Osteoblast (primary cell): ENCODE measurements at regions not wholly inside any gene's neighbourhood (a gene's known extent, or its start where the extent isn't known, plus 50 kb on each side); places are given as distances from the start of the nearest gene placed in this dataset.
A peak's percentile ranks its signal among the peaks of the same experiment; 100 is the strongest.

Source experiments
- DNase-seq: peaks from one replicate; pipeline ENCODE4 v3.0.0; 2011; ENCODE audit warnings: low spot score, mixed read lengths; ENCODE audit not compliant: insufficient read length; ENCODE audit errors: missing footprints
- H2AFZ ChIP-seq: 2 replicates; pipeline ENCODE4 v1.6.0; 2011; ENCODE audit warnings: mild to moderate bottlenecking, low read length
- H3K27ac ChIP-seq: 2 replicates; pipeline ENCODE4 v1.5.1; 2011; ENCODE audit warnings: mild to moderate bottlenecking, low read depth, low read length, moderate library complexity
- H3K27me3 ChIP-seq: 2 replicates; pipeline ENCODE4 v1.6.0; 2012; ENCODE audit warnings: mild to moderate bottlenecking, control low read depth, inconsistent platforms, low read length, moderate library complexity; ENCODE audit not compliant: insufficient read depth
- H3K36me3 ChIP-seq: 2 replicates; pipeline ENCODE4 v1.5.1; 2011; ENCODE audit warnings: mild to moderate bottlenecking, low read length, control low read depth, moderate library complexity; ENCODE audit not compliant: insufficient read depth
- H3K4me1 ChIP-seq: 2 replicates; pipeline ENCODE4 v1.5.1; 2011; ENCODE audit warnings: mild to moderate bottlenecking, low read length, control low read depth, moderate library complexity; ENCODE audit not compliant: insufficient read depth
- H3K4me2 ChIP-seq: 2 replicates; pipeline ENCODE4 v1.6.0; 2011; ENCODE audit warnings: mild to moderate bottlenecking, low read length; ENCODE audit not compliant: insufficient read depth
- H3K4me3 ChIP-seq: fragments of 200-600 bp; sonication (generic); 3 replicates; pipeline ENCODE4 v1.5.1; 2012; ENCODE audit warnings: mild to moderate bottlenecking, low read length, inconsistent platforms; ENCODE audit not compliant: insufficient read depth
- H3K79me2 ChIP-seq: 2 replicates; pipeline ENCODE4 v1.6.0; 2012; ENCODE audit warnings: mild to moderate bottlenecking, low read length, control low read depth, inconsistent platforms; ENCODE audit not compliant: insufficient read depth
- H3K9me3 ChIP-seq: 2 replicates; pipeline ENCODE4 v1.5.1; 2011; ENCODE audit warnings: low read depth, low read length, control low read depth
- H4K20me1 ChIP-seq: 2 replicates; pipeline ENCODE4 v1.6.0; 2012; ENCODE audit warnings: mild to moderate bottlenecking, low read length, control low read depth; ENCODE audit not compliant: insufficient read depth
- CTCF ChIP-seq: IDR thresholded peaks from 2 replicates; pipeline ENCODE4 v1.5.1; 2011; ENCODE audit warnings: mild to moderate bottlenecking, low read depth, low read length, moderate library complexity; ENCODE audit errors: extremely low read depth

GRCh38 chr18:55124078-55124763 lies 165.0 kb upstream of the CCDC68 start:
- TF ChIP-seq CTCF: no peak
- no peak overlapping the region for H3K27ac ChIP-seq

GRCh38 chr18:55123361-55123760 lies 164.1 kb upstream of the CCDC68 start:
- Histone ChIP-seq H3K9me3 (no peaks in the 10 kb centered on the region), H3K4me3 (no peak overlapping the region), H3K27me3 (no peaks in the 10 kb centered on the region), H3K36me3 (no peaks in the 10 kb centered on the region), H3K4me1 (peaks cover 15% of the 10 kb centered on the region), H3K79me2 (no peaks in the 10 kb centered on the region), H4K20me1 (no peaks in the 10 kb centered on the region), H2AFZ (no peak overlapping the region), H3K27ac (no peak overlapping the region), H3K4me2 (no peak overlapping the region)
- no peak for DNase-seq
- TF ChIP-seq CTCF: no peak

More at GRCh38 chr18:55124078-55124763, 165.0 kb upstream of the CCDC68 start:
- no peak overlapping the region for H3K4me3 ChIP-seq
- H3K79me2 ChIP-seq: no peaks in the 10 kb centered on the region
- H4K20me1 ChIP-seq: no peaks in the 10 kb centered on the region
- peak; percentile 55 for DNase-seq
- H3K4me2 ChIP-seq: no peak overlapping the region
- H3K36me3 ChIP-seq: no peaks in the 10 kb centered on the region
- no peaks in the 10 kb centered on the region for H3K9me3 ChIP-seq
- no peaks in the 10 kb centered on the region for H3K27me3 ChIP-seq
- H3K4me1 ChIP-seq: peaks cover 15% of the 10 kb centered on the region
- no peak overlapping the region for H2AFZ ChIP-seq

GRCh38 chr18:55121397-55122170 lies 162.3 kb upstream of the CCDC68 start:
- Histone ChIP-seq H3K27me3 (no peaks in the 10 kb centered on the region), H3K4me3 (no peak overlapping the region), H3K4me2 (no peak overlapping the region), H3K79me2 (no peaks in the 10 kb centered on the region), H3K27ac (no peak overlapping the region), H4K20me1 (no peaks in the 10 kb centered on the region), H3K9me3 (no peaks in the 10 kb centered on the region), H3K4me1 (peaks cover 15% of the 10 kb centered on the region), H2AFZ (no peak overlapping the region), H3K36me3 (no peaks in the 10 kb centered on the region)
- no peak for TF ChIP-seq CTCF
- DNase-seq: no peak

GRCh38 chr18:55120896-55121295 lies 161.6 kb upstream of the CCDC68 start:
- Histone ChIP-seq H3K4me2 (no peak overlapping the region), H3K27me3 (no peaks in the 10 kb centered on the region), H3K4me1 (peaks cover 15% of the 10 kb centered on the region), H3K36me3 (no peaks in the 10 kb centered on the region), H2AFZ (no peak overlapping the region), H3K4me3 (no peak overlapping the region), H3K79me2 (no peaks in the 10 kb centered on the region), H3K9me3 (no peaks in the 10 kb centered on the region), H4K20me1 (no peaks in the 10 kb centered on the region), H3K27ac (no peak overlapping the region)
- TF ChIP-seq CTCF: no peak
- no peak for DNase-seq
